ENCODE measurements at regions not wholly inside any gene's neighbourhood (a gene's known extent, or its start where the extent isn't known, plus 50 kb on each side); places are given as distances from the start of the nearest gene placed in this dataset.

DNA sequence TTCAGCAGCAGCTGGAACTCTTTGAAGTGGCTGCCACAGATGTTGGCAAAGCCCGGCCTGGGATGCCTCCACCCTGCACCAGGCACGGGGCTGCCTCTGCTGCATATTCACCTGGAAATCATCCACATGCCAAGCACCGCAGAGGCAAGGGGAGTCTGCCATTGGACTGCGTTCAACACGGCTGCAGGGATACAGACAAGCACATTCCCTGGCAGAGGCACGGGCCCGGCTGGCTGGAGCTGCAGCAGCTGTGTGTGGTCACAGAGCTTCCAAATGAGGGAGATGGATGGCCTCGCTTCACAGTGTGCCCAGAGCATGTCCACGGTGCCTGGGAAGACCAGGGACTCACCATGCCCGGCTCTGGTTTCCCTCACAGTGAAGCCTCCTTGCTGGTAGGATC lies 1378.9 kb downstream of the TBC1D22A start:
- DNase-seq (ENCODE audit: low read depth in 4 of 4, low spot score in 2 of 4), result no peak

DNA sequence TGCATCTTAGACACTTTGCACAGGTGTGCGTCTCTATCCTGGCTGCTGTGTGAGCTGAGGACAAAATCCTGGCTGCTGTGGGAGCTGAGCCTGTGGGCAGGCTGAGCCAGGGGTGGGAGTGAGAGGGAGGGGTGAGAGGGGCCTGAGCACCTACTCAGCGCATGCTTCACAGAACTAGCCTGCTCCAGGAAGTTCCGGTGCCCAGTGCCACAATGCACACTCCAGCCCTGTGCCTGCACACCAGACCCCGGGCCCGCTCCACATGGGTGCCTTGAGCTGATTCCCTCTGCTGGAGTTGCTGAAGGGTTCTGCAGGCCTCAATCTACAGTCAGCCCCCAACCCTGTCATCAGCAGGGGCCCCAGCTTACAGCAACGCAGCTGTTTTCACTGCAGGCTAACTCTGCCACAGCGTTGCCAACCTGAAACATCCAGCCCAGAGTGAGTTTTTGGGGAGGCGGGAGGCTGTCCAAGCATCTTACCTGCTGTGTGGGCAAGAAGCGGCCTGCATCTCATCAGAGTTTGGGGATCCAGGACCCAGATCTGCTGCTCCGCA lies 1377.9 kb downstream of the TBC1D22A start:
- DNase-seq (ENCODE audit: low read depth in 4 of 4, low spot score in 2 of 4), result no peak

GRCh38 chr22:48139776-48140175 lies 1377.3 kb downstream of the TBC1D22A start:
- DNase-seq (ENCODE audit: low read depth in 4 of 4, low spot score in 2 of 4), result no peak

DNA sequence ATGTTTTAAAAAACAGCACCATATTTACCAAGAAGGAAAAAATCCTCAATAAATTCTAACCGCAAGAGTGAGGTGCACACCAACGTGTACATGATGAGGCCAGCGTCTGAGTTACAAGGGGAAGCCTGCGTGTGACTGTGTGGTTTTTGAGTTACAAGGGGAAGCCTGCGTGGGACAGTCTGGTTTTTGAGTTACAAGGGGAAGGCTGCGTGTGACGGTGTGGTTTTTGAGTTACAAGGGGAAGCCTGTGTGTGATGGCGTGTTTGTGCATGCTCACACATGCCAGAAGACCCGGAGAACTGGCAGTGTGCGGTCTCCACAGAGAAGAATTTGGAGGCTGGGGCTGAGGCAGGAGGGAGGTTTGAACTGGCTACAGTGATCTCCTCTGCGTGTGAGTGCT lies 1376.4 kb downstream of the TBC1D22A start:
- DNase-seq (ENCODE audit: low read depth in 4 of 4, low spot score in 2 of 4), result no peak

GRCh38 chr22:48138427-48138826 lies 1376.0 kb downstream of the TBC1D22A start:
- DNase-seq (ENCODE audit: low read depth in 4 of 4, low spot score in 2 of 4), result no peak

- no peak for DNase-seq (ENCODE audit: low read depth in 4 of 4, low spot score in 2 of 4)
Observed at GRCh38 chr22:48137640-48138039, 1375.2 kb downstream of the TBC1D22A start.

DNA sequence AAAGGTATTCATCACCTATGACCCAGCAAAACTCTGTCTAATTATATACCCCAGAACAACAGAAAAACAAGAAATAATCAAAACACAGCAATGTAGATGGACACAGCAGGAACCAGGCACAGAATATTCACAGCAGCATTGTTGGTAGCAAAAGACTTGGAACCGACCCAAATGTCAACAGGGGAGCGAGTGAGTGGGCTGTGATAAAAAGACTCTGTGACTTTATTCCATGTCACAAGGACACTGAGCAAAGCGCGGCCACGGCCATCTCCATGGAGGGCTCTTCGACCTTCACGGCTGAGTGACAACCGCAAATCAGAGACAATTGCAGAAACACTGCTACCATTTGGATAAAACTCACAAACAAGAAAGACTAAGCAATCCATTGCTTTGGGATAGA lies 1373.1 kb downstream of the TBC1D22A start:
- DNase-seq (ENCODE audit: low read depth in 4 of 4, low spot score in 2 of 4), result no peak

DNA sequence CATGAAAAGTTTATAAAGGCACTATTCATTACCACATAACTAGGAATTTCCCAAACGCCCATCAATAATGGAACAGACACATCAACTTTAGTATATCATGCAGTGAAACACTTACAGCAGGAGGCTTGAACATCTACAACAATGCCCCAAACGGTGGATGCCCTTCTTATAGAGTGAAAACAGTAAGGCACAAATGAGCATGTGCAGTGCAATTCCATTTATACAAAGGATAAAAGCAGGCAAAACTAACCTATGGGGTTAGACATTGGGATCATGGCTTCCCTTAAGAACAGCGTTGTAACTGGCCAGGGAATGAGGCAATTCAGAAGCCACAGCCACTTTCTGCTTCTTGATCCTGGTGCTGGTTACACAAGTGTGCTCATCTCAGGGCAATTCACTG lies 1363.0 kb downstream of the TBC1D22A start:
- no peak for DNase-seq (ENCODE audit: low read depth in 4 of 4, low spot score in 2 of 4)

DNA sequence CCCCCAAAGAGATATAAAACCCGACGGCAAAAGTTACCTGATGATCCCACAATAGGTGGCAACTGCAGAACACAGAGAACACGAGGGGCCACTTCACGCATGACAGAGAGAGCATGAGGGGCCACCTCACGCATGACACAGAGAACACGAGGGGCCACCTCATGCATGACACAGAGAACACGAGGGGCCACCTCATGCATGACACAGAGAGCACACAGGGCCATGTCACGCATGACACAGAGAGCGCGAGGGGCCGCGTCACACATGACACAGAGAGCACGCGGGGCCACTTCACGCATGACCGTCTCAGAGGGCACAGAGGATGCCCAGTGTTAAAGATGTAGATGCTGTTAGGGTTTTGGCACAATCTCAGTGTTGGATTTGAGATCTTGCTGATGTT lies 1359.5 kb downstream of the TBC1D22A start:
- DNase-seq (ENCODE audit: low read depth in 4 of 4, low spot score in 2 of 4), result no peak

DNA sequence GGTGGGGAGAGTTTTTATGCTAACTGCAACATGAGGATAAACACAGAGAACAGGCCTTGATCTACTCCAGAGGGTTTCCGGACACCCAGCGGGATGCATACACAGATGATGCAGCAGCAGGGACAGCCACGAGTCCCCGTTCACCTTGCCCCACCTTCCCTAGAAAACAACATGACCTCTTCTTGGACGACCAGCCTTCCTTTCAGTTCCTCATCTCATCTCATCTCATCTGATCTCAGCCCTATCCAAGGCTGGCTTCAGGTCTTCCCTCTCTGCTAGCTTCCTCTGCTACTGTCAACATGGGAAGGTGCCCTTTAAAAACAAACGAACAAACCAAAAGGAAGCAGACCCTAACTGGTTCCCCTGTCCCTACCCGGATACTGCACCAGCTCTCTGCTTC lies 1356.2 kb downstream of the TBC1D22A start:
- no peak for DNase-seq (ENCODE audit: low read depth in 4 of 4, low spot score in 2 of 4)

DNA sequence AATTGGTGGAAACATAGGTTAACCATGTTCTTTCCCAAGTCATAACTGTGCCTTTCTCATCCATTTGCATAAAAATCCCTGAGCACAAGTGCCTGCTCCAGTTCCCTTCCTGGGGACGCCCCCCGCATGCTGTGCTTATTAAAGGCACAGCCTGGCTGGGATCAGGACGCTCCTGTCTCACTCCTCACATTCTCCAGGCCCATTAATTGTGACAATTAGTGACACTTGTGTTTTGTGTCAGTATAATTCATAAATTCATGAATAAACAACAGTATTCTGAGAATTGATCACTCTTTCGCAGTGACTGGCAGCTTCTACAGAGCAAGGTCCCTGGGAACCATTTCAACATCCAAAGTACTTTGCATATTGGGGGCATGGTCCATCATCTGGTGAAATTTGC lies 1354.4 kb downstream of the TBC1D22A start:
- DNase-seq (ENCODE audit: low read depth in 4 of 4, low spot score in 2 of 4), result no peak

- DNase-seq (ENCODE audit: low read depth in 4 of 4, low spot score in 2 of 4), result no peak
Observed at GRCh38 chr22:48112687-48113521, 1350.5 kb downstream of the TBC1D22A start.

DNA sequence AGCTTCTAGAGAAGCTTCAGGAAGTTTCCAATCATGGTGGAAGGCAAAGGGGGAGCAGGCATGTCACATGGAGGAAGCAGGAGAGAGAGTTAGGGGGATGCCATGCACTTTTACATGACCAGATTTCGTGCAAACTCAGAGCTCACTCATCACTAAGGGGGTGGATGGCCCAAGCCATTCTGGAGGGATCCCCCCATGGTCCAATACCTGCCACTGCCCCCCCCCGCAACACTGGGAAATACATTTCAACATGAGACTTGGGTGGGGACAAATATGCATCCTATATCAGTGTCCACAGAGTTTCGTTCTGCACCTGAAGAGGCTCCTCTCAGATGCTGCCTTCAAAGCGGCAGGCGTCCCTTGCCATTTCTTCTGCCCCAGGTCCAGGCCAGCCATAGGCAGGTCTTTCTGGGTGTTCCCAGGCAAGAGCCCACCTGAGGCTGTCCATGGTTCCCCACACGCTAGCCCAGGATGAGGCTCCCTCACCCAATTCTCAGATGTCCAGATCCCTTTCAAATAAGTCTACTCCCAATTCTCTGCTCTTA lies 1344.3 kb downstream of the TBC1D22A start:
- no peak for DNase-seq (ENCODE audit: low read depth in 4 of 4, low spot score in 2 of 4)

- DNase-seq (ENCODE audit: low read depth in 4 of 4, low spot score in 2 of 4), result no peak
Observed at GRCh38 chr22:48106215-48106614, 1343.8 kb downstream of the TBC1D22A start.

GRCh38 chr22:48105259-48105658 lies 1342.8 kb downstream of the TBC1D22A start:
- no peak for DNase-seq (ENCODE audit: low read depth in 4 of 4, low spot score in 2 of 4)

DNA sequence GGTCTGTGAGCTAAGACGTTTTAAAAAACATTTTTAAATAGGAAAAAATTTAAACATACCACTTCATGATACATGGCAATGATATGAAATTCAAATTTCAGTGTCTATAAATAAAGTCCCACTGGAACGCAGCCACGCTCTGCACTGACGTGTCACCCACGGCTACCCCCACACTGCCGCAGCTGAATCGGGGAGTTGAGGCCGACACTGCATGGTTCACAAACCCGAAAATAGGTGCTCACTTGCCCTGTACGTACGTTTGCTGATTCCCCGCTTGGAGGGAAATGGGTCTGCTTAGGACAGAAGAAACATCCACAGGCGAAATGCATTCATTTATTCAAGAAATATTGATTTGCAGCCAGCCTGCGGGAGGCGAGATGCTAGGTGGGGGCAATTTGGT lies 1342.3 kb downstream of the TBC1D22A start:
- DNase-seq (ENCODE audit: low read depth in 4 of 4, low spot score in 2 of 4), result no peak

- DNase-seq (ENCODE audit: low read depth in 4 of 4, low spot score in 2 of 4), result no peak
Observed at GRCh38 chr22:48104102-48104738, 1341.8 kb downstream of the TBC1D22A start.

- DNase-seq (ENCODE audit: low read depth in 4 of 4, low spot score in 2 of 4), result no peak
Observed at GRCh38 chr22:48103126-48103875, 1340.9 kb downstream of the TBC1D22A start.

GRCh38 chr22:48102581-48102980 lies 1340.1 kb downstream of the TBC1D22A start:
- no peak for DNase-seq (ENCODE audit: low read depth in 4 of 4, low spot score in 2 of 4)

- DNase-seq (ENCODE audit: low read depth in 4 of 4, low spot score in 2 of 4), result no peak
Observed at GRCh38 chr22:48101704-48102103, 1339.3 kb downstream of the TBC1D22A start.

Measured in left renal cortex interstitium (tissue), 4 donors.